Gastroesophageal sphincter (tissue), 3 donors: ENCODE measurements at regions not wholly inside any gene's neighbourhood (a gene's known extent, or its start where the extent isn't known, plus 50 kb on each side); places are given as distances from the start of the nearest gene placed in this dataset.

Experiments
- CTCF ChIP-seq, 4 experiments: fragments of 200-600 bp in 2 of 4; fragments of 450-650 bp in 2 of 4; sonication (generic) in 1 of 4; IDR thresholded peaks; one replicate each; pipeline ENCODE4 v1.5.1; 2017 to 2019; ENCODE audit warnings: antibody characterized with exemption in 4 of 4, mild to moderate bottlenecking in 2 of 4, moderate library complexity in 2 of 4
- EP300 ChIP-seq: sonication (generic); formaldehyde crosslinking; IDR thresholded peaks from one replicate; pipeline ENCODE4 v1.6.1; 2017; ENCODE audit warnings: antibody characterized with exemption, mild to moderate bottlenecking

GRCh38 chr2:22887845-22888244 lies 497.1 kb upstream of the KLHL29 start:
- TF ChIP-seq EP300 = no peak
- no peak for TF ChIP-seq CTCF (IDR thresholded peaks at IDR 0.05)
